ENCODE measurements at regions not wholly inside any gene's neighbourhood (a gene's known extent, or its start where the extent isn't known, plus 50 kb on each side); places are given as distances from the start of the nearest gene placed in this dataset.

DNA sequence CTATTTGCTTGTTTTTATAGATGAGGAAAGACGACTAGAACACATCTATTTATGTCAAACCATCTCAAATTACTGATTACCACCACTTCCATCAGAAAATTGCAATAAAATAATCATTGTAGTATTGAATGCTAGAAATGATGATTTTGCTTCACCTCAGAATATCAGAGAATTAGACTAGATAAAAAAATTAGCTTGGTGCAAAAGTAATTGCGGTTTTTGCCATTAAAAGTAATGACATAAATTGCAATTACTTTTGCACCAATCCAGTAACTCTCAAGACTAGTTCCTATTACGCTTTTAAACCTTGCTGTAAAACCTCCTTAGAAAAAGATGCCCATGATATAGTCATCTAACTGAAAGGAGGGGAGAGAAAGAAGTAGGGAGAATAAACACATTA lies 556.7 kb upstream of the GRIN3A start:
- Histone ChIP-seq H3K36me3 (replicated peaks in 1 of 2; ENCODE audit: control insufficient read depth in 1 of 2, insufficient read depth in 2 of 2, low read length in 2 of 2) (no peaks in the 10 kb centered on the region), H4K20me1 (ENCODE audit: insufficient read depth, low read length) (no peaks in the 10 kb centered on the region), H3K27ac (ENCODE audit: extremely low read length, insufficient read depth, low read length) (no peak overlapping the region), H3K9me3 (ENCODE audit: low read length) (no peaks in the 10 kb centered on the region), H3K27me3 (ENCODE audit: control insufficient read depth in 1 of 2, insufficient read depth in 2 of 2, low read length in 2 of 2) (no peaks in the 10 kb centered on the region), H3K4me2 (ENCODE audit: low read depth, low read length) (no peak overlapping the region), H3K79me2 (ENCODE audit: insufficient read depth, low read length) (no peaks in the 10 kb centered on the region), H3K9ac (ENCODE audit: insufficient read depth, low read depth, low read length) (no peak overlapping the region), H3K4me3 (replicated peaks in 1 of 3; ENCODE audit: insufficient read depth in 1 of 3, low read depth in 2 of 3, low read length in 3 of 3) (no peak overlapping the region), H3K4me1 (ENCODE audit: insufficient read depth, low read length) (no peaks in the 10 kb centered on the region), H2AFZ (ENCODE audit: low read length) (no peak overlapping the region)
- intact Hi-C loops (cut with micrococcal nuclease; ENCODE audit: unreplicated experiment): no loop called here
- CTCF ChIA-PET (ENCODE audit: low intra/inter-chr PET ratio, low total read pairs): no interaction called here
- WGBS (ENCODE audit: low lambda C conversion rate): 0% methylated on average over 3 of the region's 3 CpGs
- BruUV-seq (replicated peaks): no TSS peak
- ATAC-seq (no peak), FAIRE-seq (no peak), DNase-seq (ENCODE audit: low spot score) (no peak)
- in situ Hi-C loops (cut with HindIII; ENCODE audit: extremely low pct_ligation_motif_present, low pct_unique_long_range_greater_than_20kb): no loop called here
- POLR2A ChIA-PET: no interaction called here
- TF ChIP-seq ZBTB40 (IDR thresholded peaks at IDR 0.05) (peak; percentile 85), ZBTB40 (CRISPR knock-in tag; IDR thresholded peaks at IDR 0.05) (no peak), BRD4 (CRISPR knock-in tag; IDR thresholded peaks at IDR 0.05) (no peak), ZNF572 (CRISPR knock-in tag; IDR thresholded peaks at IDR 0.05) (no peak)

Measured in HepG2 (cell line).